ENCODE measurements at regions not wholly inside any gene's neighbourhood (a gene's known extent, or its start where the extent isn't known, plus 50 kb on each side); places are given as distances from the start of the nearest gene placed in this dataset.

GRCh38 chr3:23000371-23000770, 202.8 kb upstream of the UBE2E2 start:
- H3K4me3 ChIP-seq (ENCODE audit: low read depth, low read length) = no peak overlapping the region
- TF ChIP-seq CTCF (IDR thresholded peaks at IDR 0.05; ENCODE audit: insufficient read depth, low read depth, low read length, missing control alignments) = no peak
- DNase-seq (ENCODE audit: low read depth) = no peak

GRCh38 chr3:23002151-23002550, 201.0 kb upstream of the UBE2E2 start:
- no peak for TF ChIP-seq CTCF (IDR thresholded peaks at IDR 0.05; ENCODE audit: insufficient read depth, low read depth, low read length, missing control alignments)
- DNase-seq (ENCODE audit: low read depth) = no peak

GRCh38 chr3:23002836-23003732, 200.0 kb upstream of the UBE2E2 start:
- H3K4me3 ChIP-seq (ENCODE audit: low read depth, low read length) = no peak overlapping the region
- DNase-seq (ENCODE audit: low read depth) = no peak
- no peak for TF ChIP-seq CTCF (IDR thresholded peaks at IDR 0.05; ENCODE audit: insufficient read depth, low read depth, low read length, missing control alignments)

More at GRCh38 chr3:23002151-23002550, 201.0 kb upstream of the UBE2E2 start:
- no peak overlapping the region for H3K4me3 ChIP-seq (ENCODE audit: low read depth, low read length)

GRCh38 chr3:23003733-23004046, 199.4 kb upstream of the UBE2E2 start:
- no peak for DNase-seq (ENCODE audit: low read depth)
- no peak for TF ChIP-seq CTCF (IDR thresholded peaks at IDR 0.05; ENCODE audit: insufficient read depth, low read depth, low read length, missing control alignments)
- H3K4me3 ChIP-seq (ENCODE audit: low read depth, low read length) = no peak overlapping the region

GRCh38 chr3:23004971-23005370, 198.2 kb upstream of the UBE2E2 start:
- TF ChIP-seq CTCF (IDR thresholded peaks at IDR 0.05; ENCODE audit: insufficient read depth, low read depth, low read length, missing control alignments) = no peak
- no peak overlapping the region for H3K4me3 ChIP-seq (ENCODE audit: low read depth, low read length)
- no peak for DNase-seq (ENCODE audit: low read depth)

GRCh38 chr3:23017801-23018200, 185.3 kb upstream of the UBE2E2 start:
- no peak for DNase-seq (ENCODE audit: low read depth)
- no peak for TF ChIP-seq CTCF (IDR thresholded peaks at IDR 0.05; ENCODE audit: insufficient read depth, low read depth, low read length, missing control alignments)
- no peak overlapping the region for H3K4me3 ChIP-seq (ENCODE audit: low read depth, low read length)
